ENCODE measurements at regions not wholly inside any gene's neighbourhood (a gene's known extent, or its start where the extent isn't known, plus 50 kb on each side); places are given as distances from the start of the nearest gene placed in this dataset.
"Not testable (repeated sequence)": the region's sequence is repeated elsewhere in the genome, so short reads cannot be mapped to it uniquely, and the experiment has no call there.

GRCh38 chr20:55937283-55937682, 68.0 kb downstream of the CBLN4 start:
- Histone ChIP-seq H3K27me3 (replicated peaks; ENCODE audit: control insufficient read depth, insufficient read depth, low read length) (no peaks in the 10 kb centered on the region), H3K4me3 (replicated peaks; ENCODE audit: low read depth, low read length) (no peak overlapping the region), H3K36me3 (ENCODE audit: control insufficient read depth, insufficient read depth, low read length) (no peaks in the 10 kb centered on the region)
- no peak for DNase-seq (ENCODE audit: extremely low read depth, insufficient read length)
- no peak for TF ChIP-seq CTCF (IDR thresholded peaks at IDR 0.05; ENCODE audit: insufficient read depth, low read length, poor library complexity, severe bottlenecking)

- DNase-seq (ENCODE audit: extremely low read depth, insufficient read length): no peak
- Histone ChIP-seq H3K27me3 (replicated peaks; ENCODE audit: control insufficient read depth, insufficient read depth, low read length) (no peaks in the 10 kb centered on the region), H3K36me3 (ENCODE audit: control insufficient read depth, insufficient read depth, low read length) (no peaks in the 10 kb centered on the region), H3K4me3 (replicated peaks; ENCODE audit: low read depth, low read length) (no peak overlapping the region)
- TF ChIP-seq CTCF (IDR thresholded peaks at IDR 0.05; ENCODE audit: insufficient read depth, low read length, poor library complexity, severe bottlenecking): no peak
Measured at GRCh38 chr20:55936209-55936595, 69.1 kb downstream of the CBLN4 start.

GRCh38 chr20:55935448-55936208, 69.7 kb downstream of the CBLN4 start:
- Histone ChIP-seq H3K4me3 (replicated peaks; ENCODE audit: low read depth, low read length) (no peak overlapping the region), H3K36me3 (ENCODE audit: control insufficient read depth, insufficient read depth, low read length) (no peaks in the 10 kb centered on the region), H3K27me3 (replicated peaks; ENCODE audit: control insufficient read depth, insufficient read depth, low read length) (no peaks in the 10 kb centered on the region)
- no peak for TF ChIP-seq CTCF (IDR thresholded peaks at IDR 0.05; ENCODE audit: insufficient read depth, low read length, poor library complexity, severe bottlenecking)
- DNase-seq (ENCODE audit: extremely low read depth, insufficient read length): no peak

GRCh38 chr20:55934146-55934545, 71.2 kb downstream of the CBLN4 start:
- DNase-seq (ENCODE audit: extremely low read depth, insufficient read length): no peak
- no peaks in the 10 kb centered on the region for H3K36me3 ChIP-seq (ENCODE audit: control insufficient read depth, insufficient read depth, low read length)
- no peak overlapping the region for H3K4me3 ChIP-seq (replicated peaks; ENCODE audit: low read depth, low read length)
- no peak for TF ChIP-seq CTCF (IDR thresholded peaks at IDR 0.05; ENCODE audit: insufficient read depth, low read length, poor library complexity, severe bottlenecking)
- H3K27me3 ChIP-seq (replicated peaks; ENCODE audit: control insufficient read depth, insufficient read depth, low read length): no peaks in the 10 kb centered on the region

GRCh38 chr20:55930876-55931275, 74.4 kb downstream of the CBLN4 start:
- H3K4me3 ChIP-seq (replicated peaks; ENCODE audit: low read depth, low read length); H3K36me3 ChIP-seq (ENCODE audit: control insufficient read depth, insufficient read depth, low read length); DNase-seq (ENCODE audit: extremely low read depth, insufficient read length); H3K27me3 ChIP-seq (replicated peaks; ENCODE audit: control insufficient read depth, insufficient read depth, low read length): not testable (repeated sequence)

- no peaks in the 10 kb centered on the region for H3K27me3 ChIP-seq (replicated peaks; ENCODE audit: control insufficient read depth, insufficient read depth, low read length)
- TF ChIP-seq CTCF (IDR thresholded peaks at IDR 0.05; ENCODE audit: insufficient read depth, low read length, poor library complexity, severe bottlenecking): no peak
- no peaks in the 10 kb centered on the region for H3K36me3 ChIP-seq (ENCODE audit: control insufficient read depth, insufficient read depth, low read length)
- H3K4me3 ChIP-seq (replicated peaks; ENCODE audit: low read depth, low read length): no peak overlapping the region
- no peak for DNase-seq (ENCODE audit: extremely low read depth, insufficient read length)
Measured at GRCh38 chr20:55928266-55928665, 77.1 kb downstream of the CBLN4 start.
